Stomach (tissue), 8 donors: ENCODE measurements at regions not wholly inside any gene's neighbourhood (a gene's known extent, or its start where the extent isn't known, plus 50 kb on each side); places are given as distances from the start of the nearest gene placed in this dataset.

ENCODE experiments used
- DNase-seq, 2 donors: peaks; one replicate each; pipeline versions ENCODE4 v3.0.0 to v3.0.0-alpha.2; 2013 to 2019
- H3K27ac ChIP-seq, 5 donors: fragments of 200-600 bp in 4 of 5; sonication (generic) in 4 of 5; one replicate each; pipeline ENCODE4 v1.5.1; 2013 to 2019; ENCODE audit warnings: mild to moderate bottlenecking in 1 of 5, moderate library complexity in 1 of 5
- H3K27me3 ChIP-seq, 3 donors: fragments of 200-600 bp; sonication (generic); one replicate each; pipeline ENCODE4 v1.5.1; 2017 to 2019; ENCODE audit warnings: mixed run types in 1 of 3
- H3K36me3 ChIP-seq, 4 donors: fragments of 200-600 bp; sonication (generic); 1 replicate in 3 of 4; 2 replicates in 1 of 4; pipeline ENCODE4 v1.5.1; 2016 to 2019
- H3K4me1 ChIP-seq, 4 donors: fragments of 200-600 bp; sonication (generic); one replicate each; pipeline ENCODE4 v1.5.1; 2016 to 2019
- H3K4me3 ChIP-seq, 4 donors: fragments of 200-600 bp; sonication (generic) in 3 of 4; one replicate each; pipeline ENCODE4 v1.5.1; 2016 to 2019; ENCODE audit warnings: mild to moderate bottlenecking in 1 of 4
- H3K9me3 ChIP-seq, 4 donors: fragments of 200-600 bp; sonication (generic); one replicate each; pipeline ENCODE4 v1.5.1; 2016 to 2019
- CTCF ChIP-seq, 7 experiments: fragments of 450-650 bp in 4 of 7; fragments of 200-600 bp in 3 of 7; sonication (generic) in 3 of 7; IDR thresholded peaks; one replicate each; pipeline ENCODE4 v1.5.1; 2016 to 2019; ENCODE audit warnings: antibody characterized with exemption in 7 of 7, control low read depth in 2 of 7, mild to moderate bottlenecking in 1 of 7
- EP300 ChIP-seq: sonication (generic); formaldehyde crosslinking; IDR thresholded peaks from one replicate; pipeline ENCODE4 v1.6.1; 2017; ENCODE audit warnings: antibody characterized with exemption
- POLR2A ChIP-seq, 4 donors: fragments of 450-650 bp; IDR thresholded peaks; one replicate each; pipeline ENCODE4 v1.6.1; 2016; ENCODE audit warnings: antibody characterized with exemption in 4 of 4, control low read depth in 2 of 4, mild to moderate bottlenecking in 1 of 4, moderate library complexity in 1 of 4
- POLR2AphosphoS5 ChIP-seq, 3 donors: sonication (generic); formaldehyde crosslinking; IDR thresholded peaks; one replicate each; pipeline ENCODE4 v1.6.1; 2016; ENCODE audit warnings: antibody characterized with exemption in 3 of 3
- WGBS, 5 donors: extraction: QIAGEN DNeasy Blood & Tissue Kit in 3 of 5; methylation state at CpG; one replicate each; pipeline versions ENCODE4 v1.1.5 to v1.1.7; 2013 to 2018; 5-methylcytosine and 5-hydroxymethylcytosine counted together
- intact Hi-C: fragments of 100-400 bp; cut with DNase I; formaldehyde crosslinking; loops from one replicate; pipeline ENCODE4 v1.15.1; 2023; ENCODE audit warnings: low total_unique reads
- donor health status: healthy with polysubstance abuse.
- donor health status: Bipolar disorder and iron deficiency.
- donor health status: healthy.

GRCh38 chr20:20796766-20797440 lies 84.5 kb upstream of the RALGAPA2 start:
- Histone ChIP-seq H3K4me1 (no peaks in the 10 kb centered on the region), H3K27ac (no peak overlapping the region), H3K9me3 (no peaks in the 10 kb centered on the region), H3K4me3 (no peak overlapping the region), H3K36me3 (no peaks in the 10 kb centered on the region), H3K27me3 (no peaks in the 10 kb centered on the region)
- WGBS, 5 donors = 86 to 96% (median 90%) methylated on average over 18 of the region's 18 CpGs
- intact Hi-C loops = no loop called here
- no peak for DNase-seq
- no peak for TF ChIP-seq POLR2A (IDR thresholded peaks at IDR 0.05)
- TF ChIP-seq CTCF (IDR thresholded peaks at IDR 0.05) = no peak
- no peak for TF ChIP-seq POLR2AphosphoS5 (IDR thresholded peaks at IDR 0.05)
- TF ChIP-seq EP300 = no peak

- intact Hi-C loops = no loop called here
- no peaks in the 10 kb centered on the region for H3K36me3 ChIP-seq
- no peak for TF ChIP-seq EP300
- TF ChIP-seq CTCF (IDR thresholded peaks at IDR 0.05) = no peak
- no peak for TF ChIP-seq POLR2A (IDR thresholded peaks at IDR 0.05)
- TF ChIP-seq POLR2AphosphoS5 (IDR thresholded peaks at IDR 0.05) = no peak
- no peak overlapping the region for H3K27ac ChIP-seq
- DNase-seq = no peak
- peaks cover 0 to 3% (median 0%) of the 10 kb centered on the region in 3 donors for H3K27me3 ChIP-seq
- H3K4me3 ChIP-seq = no peak overlapping the region
- 77 to 91% (median 89%) methylated on average over 5 of the region's 5 CpGs for WGBS, 5 donors
- no peaks in the 10 kb centered on the region for H3K9me3 ChIP-seq
- H3K4me1 ChIP-seq = no peaks in the 10 kb centered on the region
These were observed 83.3 kb upstream of the RALGAPA2 start for GRCh38 chr20:20795721-20796120.

- Histone ChIP-seq H3K27ac (no peak overlapping the region), H3K27me3 (peaks cover 0 to 3% (median 0%) of the 10 kb centered on the region in 3 donors), H3K36me3 (no peaks in the 10 kb centered on the region), H3K9me3 (no peaks in the 10 kb centered on the region), H3K4me3 (no peak overlapping the region), H3K4me1 (no peaks in the 10 kb centered on the region)
- 71 to 75% (median 73%) methylated on average over 3 of the region's 3 CpGs for WGBS, 5 donors
- TF ChIP-seq POLR2AphosphoS5 (IDR thresholded peaks at IDR 0.05) (no peak), POLR2A (IDR thresholded peaks at IDR 0.05) (no peak), CTCF (IDR thresholded peaks at IDR 0.05) (no peak), EP300 (no peak)
- DNase-seq = no peak
- intact Hi-C loops = no loop called here
These were observed 82.7 kb upstream of the RALGAPA2 start for GRCh38 chr20:20795119-20795518.

GRCh38 chr20:20793591-20793990 lies 81.1 kb upstream of the RALGAPA2 start:
- Histone ChIP-seq H3K27ac (no peak overlapping the region), H3K36me3 (no peaks in the 10 kb centered on the region), H3K4me1 (no peaks in the 10 kb centered on the region), H3K9me3 (no peaks in the 10 kb centered on the region), H3K4me3 (no peak overlapping the region), H3K27me3 (peaks cover 0 to 3% (median 0%) of the 10 kb centered on the region in 3 donors)
- TF ChIP-seq POLR2AphosphoS5 (IDR thresholded peaks at IDR 0.05) (no peak), EP300 (no peak), POLR2A (IDR thresholded peaks at IDR 0.05) (no peak), CTCF (IDR thresholded peaks at IDR 0.05) (no peak)
- DNase-seq = no peak
- intact Hi-C loops = no loop called here
- WGBS, 5 donors = 70 to 91% (median 75%) methylated on average over 2 of the region's 2 CpGs
